ENCODE measurements at regions not wholly inside any gene's neighbourhood (a gene's known extent, or its start where the extent isn't known, plus 50 kb on each side); places are given as distances from the start of the nearest gene placed in this dataset.

DNA sequence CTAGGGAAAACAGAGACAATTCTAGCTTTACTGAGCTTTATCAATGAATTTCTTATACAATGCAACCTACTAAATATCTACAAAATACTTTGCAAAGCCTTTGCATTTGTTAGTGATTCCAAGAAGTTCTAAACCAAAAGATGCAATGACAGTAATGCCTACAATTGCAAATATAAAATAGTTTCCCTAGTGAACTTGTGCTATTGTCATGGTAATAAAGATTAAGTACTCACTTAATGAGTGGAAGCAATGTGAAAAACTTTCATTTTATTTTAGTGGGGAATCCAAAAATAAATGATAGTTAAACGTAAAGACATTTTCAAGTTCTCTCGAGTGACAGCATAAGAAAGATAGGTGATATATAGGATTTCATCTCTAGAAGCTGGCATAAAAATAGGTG, 270.5 kb upstream of the CTNND2 start:
- Mint-ChIP-seq H3K9me3 (peaks cover 2% of the 10 kb centered on the region), H3K4me1 (no peaks in the 10 kb centered on the region), H3K27ac (no peak overlapping the region), H3K27me3 (ENCODE audit: insufficient read depth) (no peaks in the 10 kb centered on the region), H3K36me3 (ENCODE audit: low read depth) (no peaks in the 10 kb centered on the region), H3K4me3 (no peak overlapping the region)
- H3K9ac ChIP-seq (ENCODE audit: extremely low read depth, low read length, poor library complexity, severe bottlenecking), result no peak overlapping the region
- no peak overlapping the region for H3K4me3 ChIP-seq (ENCODE audit: low read length)
- no peaks in the 10 kb centered on the region for H3K27me3 ChIP-seq (ENCODE audit: control insufficient read depth, insufficient read depth, low read length, poor library complexity, severe bottlenecking)
- no peaks in the 10 kb centered on the region for H3K36me3 ChIP-seq (ENCODE audit: control insufficient read depth, insufficient read depth, low read length)
- H3K9me3 ChIP-seq (ENCODE audit: control insufficient read depth, low read length), result no peaks in the 10 kb centered on the region
- no peak for DNase-seq
- TF ChIP-seq, protein P1, sequence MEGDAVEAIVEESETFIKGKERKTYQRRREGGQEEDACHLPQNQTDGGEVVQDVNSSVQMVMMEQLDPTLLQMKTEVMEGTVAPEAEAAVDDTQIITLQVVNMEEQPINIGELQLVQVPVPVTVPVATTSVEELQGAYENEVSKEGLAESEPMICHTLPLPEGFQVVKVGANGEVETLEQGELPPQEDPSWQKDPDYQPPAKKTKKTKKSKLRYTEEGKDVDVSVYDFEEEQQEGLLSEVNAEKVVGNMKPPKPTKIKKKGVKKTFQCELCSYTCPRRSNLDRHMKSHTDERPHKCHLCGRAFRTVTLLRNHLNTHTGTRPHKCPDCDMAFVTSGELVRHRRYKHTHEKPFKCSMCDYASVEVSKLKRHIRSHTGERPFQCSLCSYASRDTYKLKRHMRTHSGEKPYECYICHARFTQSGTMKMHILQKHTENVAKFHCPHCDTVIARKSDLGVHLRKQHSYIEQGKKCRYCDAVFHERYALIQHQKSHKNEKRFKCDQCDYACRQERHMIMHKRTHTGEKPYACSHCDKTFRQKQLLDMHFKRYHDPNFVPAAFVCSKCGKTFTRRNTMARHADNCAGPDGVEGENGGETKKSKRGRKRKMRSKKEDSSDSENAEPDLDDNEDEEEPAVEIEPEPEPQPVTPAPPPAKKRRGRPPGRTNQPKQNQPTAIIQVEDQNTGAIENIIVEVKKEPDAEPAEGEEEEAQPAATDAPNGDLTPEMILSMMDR (conservative IDR thresholded peaks at IDR 0.05), result no peak
- WGBS, 2 experiments (ENCODE audit: insufficient coverage in 1 of 2, insufficient read length in 1 of 2), result 75 to 86% methylated on average over 2 of the region's 2 CpGs
- H3K4me1 ChIP-seq (ENCODE audit: control insufficient read depth, insufficient read depth, low read length), result no peaks in the 10 kb centered on the region
- no peak overlapping the region for H3K27ac ChIP-seq (ENCODE audit: low read depth, low read length)

DNA sequence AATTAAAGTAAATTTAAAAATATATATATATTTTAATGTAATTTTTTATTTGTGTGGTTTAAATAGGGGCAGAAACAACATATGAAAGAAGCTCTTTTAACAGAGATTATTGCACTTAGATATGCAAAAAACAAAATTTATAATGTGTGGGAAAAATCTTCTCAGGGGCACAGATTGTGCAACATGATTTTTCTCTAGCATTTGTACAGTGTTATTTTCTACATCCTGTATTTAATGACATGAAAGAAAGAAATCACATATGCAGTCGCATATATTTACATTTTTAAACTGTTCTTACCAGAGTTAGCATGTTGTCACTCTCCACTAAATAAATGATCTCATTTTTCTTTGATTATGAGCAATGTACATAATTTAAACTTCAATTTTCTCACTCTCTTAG, 265.3 kb upstream of the CTNND2 start:
- no peaks in the 10 kb centered on the region for H3K9me3 Mint-ChIP-seq

DNA sequence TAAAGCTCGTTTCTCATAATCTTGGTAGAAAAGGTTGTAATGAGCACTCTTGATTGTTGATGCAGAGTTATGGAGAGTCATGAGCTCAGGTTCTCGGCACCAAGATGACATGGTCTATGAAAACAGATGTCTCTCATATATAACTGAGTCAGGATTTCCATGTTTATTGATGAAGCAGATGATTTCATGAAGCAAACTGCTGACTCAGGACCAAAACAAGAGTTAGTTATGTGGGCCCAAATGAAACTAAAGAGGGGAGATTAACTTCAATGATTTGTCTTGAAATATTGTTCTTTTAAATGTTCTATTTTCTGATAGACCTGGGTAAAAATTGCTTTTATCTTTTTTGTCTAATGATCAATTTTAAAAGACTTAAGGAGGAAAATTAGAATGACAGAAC, 258.6 kb upstream of the CTNND2 start:
- Histone ChIP-seq H3K27me3 (ENCODE audit: control insufficient read depth, insufficient read depth, low read length, poor library complexity, severe bottlenecking) (no peaks in the 10 kb centered on the region), H3K4me1 (ENCODE audit: control insufficient read depth, insufficient read depth, low read length) (no peaks in the 10 kb centered on the region), H3K36me3 (ENCODE audit: control insufficient read depth, insufficient read depth, low read length) (no peaks in the 10 kb centered on the region), H3K27ac (ENCODE audit: low read depth, low read length) (no peak overlapping the region), H3K9me3 (ENCODE audit: control insufficient read depth, low read length) (no peaks in the 10 kb centered on the region), H3K4me3 (ENCODE audit: low read length) (no peak overlapping the region), H3K9ac (ENCODE audit: extremely low read depth, low read length, poor library complexity, severe bottlenecking) (no peak overlapping the region)
- 92 to 100% methylated on average over 2 of the region's 2 CpGs for WGBS, 2 experiments (ENCODE audit: insufficient coverage in 1 of 2, insufficient read length in 1 of 2)
- no peaks in the 10 kb centered on the region for H3K4me1 Mint-ChIP-seq
- no peaks in the 10 kb centered on the region for H3K27me3 Mint-ChIP-seq (ENCODE audit: insufficient read depth)
- H3K27ac Mint-ChIP-seq, result no peak overlapping the region
- peaks cover 10% of the 10 kb centered on the region for H3K9me3 Mint-ChIP-seq
- no peak for DNase-seq
- TF ChIP-seq, protein P1 (conservative IDR thresholded peaks at IDR 0.05), result no peak
- H3K36me3 Mint-ChIP-seq (ENCODE audit: low read depth), result no peaks in the 10 kb centered on the region
- no peak overlapping the region for H3K4me3 Mint-ChIP-seq

More for the DNA sequence above, 265.3 kb upstream of the CTNND2 start:
- TF ChIP-seq, protein P1 (conservative IDR thresholded peaks at IDR 0.05), result no peak
- Mint-ChIP-seq H3K36me3 (ENCODE audit: low read depth) (no peaks in the 10 kb centered on the region), H3K4me1 (no peaks in the 10 kb centered on the region), H3K4me3 (no peak overlapping the region), H3K27ac (no peak overlapping the region), H3K27me3 (ENCODE audit: insufficient read depth) (no peaks in the 10 kb centered on the region)
- WGBS, 2 experiments (ENCODE audit: insufficient coverage in 1 of 2, insufficient read length in 1 of 2), result 81% methylated on average over 1 of the region's 1 CpG; no CpG with 5 or more reads in 1 of the 2 experiments
- Histone ChIP-seq H3K4me1 (ENCODE audit: control insufficient read depth, insufficient read depth, low read length) (no peaks in the 10 kb centered on the region), H3K36me3 (ENCODE audit: control insufficient read depth, insufficient read depth, low read length) (no peaks in the 10 kb centered on the region), H3K4me3 (ENCODE audit: low read length) (no peak overlapping the region), H3K9me3 (ENCODE audit: control insufficient read depth, low read length) (no peaks in the 10 kb centered on the region), H3K27ac (ENCODE audit: low read depth, low read length) (no peak overlapping the region), H3K27me3 (ENCODE audit: control insufficient read depth, insufficient read depth, low read length, poor library complexity, severe bottlenecking) (no peaks in the 10 kb centered on the region), H3K9ac (ENCODE audit: extremely low read depth, low read length, poor library complexity, severe bottlenecking) (no peak overlapping the region)
- no peak for DNase-seq
